ENCODE measurements at regions not wholly inside any gene's neighbourhood (a gene's known extent, or its start where the extent isn't known, plus 50 kb on each side); places are given as distances from the start of the nearest gene placed in this dataset.

DNA sequence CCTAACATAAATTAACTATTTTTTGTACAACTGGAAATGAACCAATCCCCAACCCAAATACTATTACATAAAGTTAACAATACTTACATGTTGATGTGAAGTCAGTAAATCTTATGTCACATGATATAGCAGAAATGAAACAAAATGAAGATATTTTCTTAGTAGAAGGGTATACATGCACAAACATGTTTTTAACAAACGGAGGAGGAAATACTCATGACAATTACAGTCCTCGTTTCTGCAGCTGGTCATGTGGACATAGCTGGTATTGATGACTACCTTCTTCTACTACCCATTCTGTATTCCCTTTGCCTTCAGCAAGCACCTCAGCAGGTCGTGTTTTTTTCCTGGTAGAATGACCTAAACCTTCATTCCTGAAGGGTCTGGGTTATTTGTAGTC is 252.3 kb downstream of the HTR7 start:
- no peak for DNase-seq (ENCODE audit: low read depth in 2 of 2)
- no peak overlapping the region for H3K4me2 ChIP-seq (ENCODE audit: extremely low read depth, insufficient read depth, low read length)
- no peaks in the 10 kb centered on the region for H3K9me3 ChIP-seq (ENCODE audit: control insufficient read depth, insufficient read depth, low read depth, low read length)

DNA sequence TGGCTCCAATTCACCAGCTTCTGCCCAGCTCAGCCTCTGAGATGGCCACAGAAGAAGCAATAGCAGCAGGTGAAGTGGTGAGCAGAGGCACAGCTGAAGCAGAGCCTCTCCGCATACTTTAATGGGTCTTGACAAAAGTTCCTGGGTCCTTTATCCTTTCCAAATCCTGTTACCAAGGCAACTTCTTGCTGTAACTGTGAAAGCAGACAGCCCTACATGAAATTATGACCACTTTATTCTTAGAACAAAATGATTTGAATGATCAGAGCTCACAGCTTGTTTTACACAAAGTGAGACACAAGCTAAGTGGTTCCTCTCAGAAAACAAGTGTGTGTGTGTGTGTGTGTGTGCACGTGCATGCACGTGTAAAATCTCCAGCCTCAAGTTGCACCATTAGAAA is 245.6 kb downstream of the HTR7 start:
- Histone ChIP-seq H3K4me3 (replicated peaks in 1 of 4; ENCODE audit: control extremely low read depth in 1 of 4, insufficient read depth in 1 of 4, low read depth in 3 of 4, low read length in 4 of 4) (no peak overlapping the region), H3K9me3 (ENCODE audit: control insufficient read depth, insufficient read depth, low read depth, low read length) (no peaks in the 10 kb centered on the region), H3K4me2 (ENCODE audit: extremely low read depth, insufficient read depth, low read length) (no peak overlapping the region), H3K36me3 (ENCODE audit: control insufficient read depth, insufficient read depth, low read length) (no peaks in the 10 kb centered on the region), H3K27me3 (ENCODE audit: control insufficient read depth, insufficient read depth, low read length) (no peaks in the 10 kb centered on the region), H3K4me1 (ENCODE audit: control insufficient read depth, extremely low read depth, insufficient read depth, low read length) (no peaks in the 10 kb centered on the region), H3K9ac (ENCODE audit: insufficient read depth, low read length) (no peak overlapping the region), H3K27ac (ENCODE audit: insufficient read depth, low read length) (no peak overlapping the region), H2AFZ (ENCODE audit: low read length) (no peak overlapping the region), H4K20me1 (ENCODE audit: control insufficient read depth, extremely low read depth, insufficient read depth, low read length) (no peaks in the 10 kb centered on the region), H3K79me2 (ENCODE audit: control insufficient read depth, insufficient read depth, low read length) (no peaks in the 10 kb centered on the region)
- TF ChIP-seq, protein P1, sequence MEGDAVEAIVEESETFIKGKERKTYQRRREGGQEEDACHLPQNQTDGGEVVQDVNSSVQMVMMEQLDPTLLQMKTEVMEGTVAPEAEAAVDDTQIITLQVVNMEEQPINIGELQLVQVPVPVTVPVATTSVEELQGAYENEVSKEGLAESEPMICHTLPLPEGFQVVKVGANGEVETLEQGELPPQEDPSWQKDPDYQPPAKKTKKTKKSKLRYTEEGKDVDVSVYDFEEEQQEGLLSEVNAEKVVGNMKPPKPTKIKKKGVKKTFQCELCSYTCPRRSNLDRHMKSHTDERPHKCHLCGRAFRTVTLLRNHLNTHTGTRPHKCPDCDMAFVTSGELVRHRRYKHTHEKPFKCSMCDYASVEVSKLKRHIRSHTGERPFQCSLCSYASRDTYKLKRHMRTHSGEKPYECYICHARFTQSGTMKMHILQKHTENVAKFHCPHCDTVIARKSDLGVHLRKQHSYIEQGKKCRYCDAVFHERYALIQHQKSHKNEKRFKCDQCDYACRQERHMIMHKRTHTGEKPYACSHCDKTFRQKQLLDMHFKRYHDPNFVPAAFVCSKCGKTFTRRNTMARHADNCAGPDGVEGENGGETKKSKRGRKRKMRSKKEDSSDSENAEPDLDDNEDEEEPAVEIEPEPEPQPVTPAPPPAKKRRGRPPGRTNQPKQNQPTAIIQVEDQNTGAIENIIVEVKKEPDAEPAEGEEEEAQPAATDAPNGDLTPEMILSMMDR (conservative IDR thresholded peaks at IDR 0.05 in 1 of 2, IDR thresholded peaks at IDR 0.05 in 1 of 2; ENCODE audit: low read depth in 1 of 2, low read length in 2 of 2): no peak
- no peak for TF ChIP-seq EZH2 (IDR thresholded peaks at IDR 0.05; ENCODE audit: low read length, missing control alignments)
- no peak for DNase-seq (ENCODE audit: low read depth in 2 of 2)

More for the DNA sequence above, 252.3 kb downstream of the HTR7 start:
- Histone ChIP-seq H3K36me3 (ENCODE audit: control insufficient read depth, insufficient read depth, low read length) (no peaks in the 10 kb centered on the region), H3K27me3 (ENCODE audit: control insufficient read depth, insufficient read depth, low read length) (no peaks in the 10 kb centered on the region), H3K27ac (ENCODE audit: insufficient read depth, low read length) (no peak overlapping the region), H3K4me3 (replicated peaks in 1 of 4; ENCODE audit: control extremely low read depth in 1 of 4, insufficient read depth in 1 of 4, low read depth in 3 of 4, low read length in 4 of 4) (no peak overlapping the region), H3K9ac (ENCODE audit: insufficient read depth, low read length) (no peak overlapping the region), H2AFZ (ENCODE audit: low read length) (no peak overlapping the region), H3K79me2 (ENCODE audit: control insufficient read depth, insufficient read depth, low read length) (no peaks in the 10 kb centered on the region), H3K4me1 (ENCODE audit: control insufficient read depth, extremely low read depth, insufficient read depth, low read length) (no peaks in the 10 kb centered on the region), H4K20me1 (ENCODE audit: control insufficient read depth, extremely low read depth, insufficient read depth, low read length) (no peaks in the 10 kb centered on the region)
- TF ChIP-seq, protein P1 (conservative IDR thresholded peaks at IDR 0.05 in 1 of 2, IDR thresholded peaks at IDR 0.05 in 1 of 2; ENCODE audit: low read depth in 1 of 2, low read length in 2 of 2): no peak
- no peak for TF ChIP-seq EZH2 (IDR thresholded peaks at IDR 0.05; ENCODE audit: low read length, missing control alignments)

DNA sequence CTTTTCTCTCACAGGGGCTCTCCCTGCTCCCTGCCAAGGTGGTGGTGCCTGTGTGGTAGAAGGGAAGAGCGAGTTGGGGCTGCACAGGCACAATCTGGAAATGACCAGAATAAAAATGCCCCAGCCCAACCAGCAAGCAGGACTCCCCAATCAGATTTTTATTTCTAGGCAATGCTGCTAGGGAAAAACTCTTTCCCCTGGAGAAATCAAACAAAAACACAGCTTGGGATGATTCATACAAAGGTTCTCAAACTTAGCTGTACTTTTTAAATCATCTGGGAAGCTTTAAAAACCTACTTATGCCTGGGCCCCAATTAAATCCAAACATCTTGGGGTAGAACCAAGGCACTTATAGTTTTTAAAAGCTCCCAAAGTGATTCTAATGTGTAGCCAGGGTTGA is 243.2 kb downstream of the HTR7 start:
- Histone ChIP-seq H3K9ac (ENCODE audit: insufficient read depth, low read length) (no peak overlapping the region), H3K4me3 (replicated peaks in 1 of 4; ENCODE audit: control extremely low read depth in 1 of 4, insufficient read depth in 1 of 4, low read depth in 3 of 4, low read length in 4 of 4) (no peak overlapping the region), H3K4me1 (ENCODE audit: control insufficient read depth, extremely low read depth, insufficient read depth, low read length) (no peaks in the 10 kb centered on the region), H4K20me1 (ENCODE audit: control insufficient read depth, extremely low read depth, insufficient read depth, low read length) (no peaks in the 10 kb centered on the region), H3K79me2 (ENCODE audit: control insufficient read depth, insufficient read depth, low read length) (no peaks in the 10 kb centered on the region), H3K27ac (ENCODE audit: insufficient read depth, low read length) (no peak overlapping the region), H3K4me2 (ENCODE audit: extremely low read depth, insufficient read depth, low read length) (no peak overlapping the region), H3K9me3 (ENCODE audit: control insufficient read depth, insufficient read depth, low read depth, low read length) (no peaks in the 10 kb centered on the region), H3K36me3 (ENCODE audit: control insufficient read depth, insufficient read depth, low read length) (no peaks in the 10 kb centered on the region), H2AFZ (ENCODE audit: low read length) (no peak overlapping the region), H3K27me3 (ENCODE audit: control insufficient read depth, insufficient read depth, low read length) (no peaks in the 10 kb centered on the region)
- TF ChIP-seq, protein P1 (conservative IDR thresholded peaks at IDR 0.05 in 1 of 2, IDR thresholded peaks at IDR 0.05 in 1 of 2; ENCODE audit: low read depth in 1 of 2, low read length in 2 of 2): no peak
- no peak for TF ChIP-seq EZH2 (IDR thresholded peaks at IDR 0.05; ENCODE audit: low read length, missing control alignments)
- no peak for DNase-seq (ENCODE audit: low read depth in 2 of 2)

Measured in fibroblast of lung (primary cell).